Retina (tissue), 1 donor: ENCODE measurements at regions not wholly inside any gene's neighbourhood (a gene's known extent, or its start where the extent isn't known, plus 50 kb on each side); places are given as distances from the start of the nearest gene placed in this dataset.
A peak's percentile ranks its signal among the peaks of the same experiment; 100 is the strongest.
"Not testable (repeated sequence)": the region's sequence is repeated elsewhere in the genome, so short reads cannot be mapped to it uniquely, and the experiment has no call there.

Experiments used
- DNase-seq: peaks from one replicate; pipeline ENCODE4 v3.0.0-alpha.2; 2016

GRCh38 chr10:33776419-33777070 lies 442.1 kb upstream of the NRP1 start:
- DNase-seq: no peak

- no peak for DNase-seq
These were observed 440.4 kb upstream of the NRP1 start for GRCh38 chr10:33774857-33775256.

GRCh38 chr10:33773886-33774480 lies 439.5 kb upstream of the NRP1 start:
- no peak for DNase-seq

- no peak for DNase-seq
These were observed 438.7 kb upstream of the NRP1 start for GRCh38 chr10:33773253-33773573.

GRCh38 chr10:33772370-33773252 lies 438.1 kb upstream of the NRP1 start:
- DNase-seq: peak; percentile 59

- not testable (repeated sequence) for DNase-seq
These were observed 437.4 kb upstream of the NRP1 start for GRCh38 chr10:33771856-33772255.

- DNase-seq: no peak
These were observed 430.3 kb upstream of the NRP1 start for GRCh38 chr10:33764694-33765185.

- no peak for DNase-seq
These were observed 425.8 kb upstream of the NRP1 start for GRCh38 chr10:33760056-33760943.

- no peak for DNase-seq
These were observed 424.7 kb upstream of the NRP1 start for GRCh38 chr10:33759191-33759590.

- DNase-seq: no peak
These were observed 423.8 kb upstream of the NRP1 start for GRCh38 chr10:33758299-33758698.

GRCh38 chr10:33754052-33754451 lies 419.6 kb upstream of the NRP1 start:
- no peak for DNase-seq

GRCh38 chr10:33753389-33753788 lies 418.9 kb upstream of the NRP1 start:
- DNase-seq: no peak

GRCh38 chr10:33749790-33750189 lies 415.3 kb upstream of the NRP1 start:
- no peak for DNase-seq

- no peak for DNase-seq
These were observed 414.7 kb upstream of the NRP1 start for GRCh38 chr10:33749067-33749735.

- peak; percentile 30 for DNase-seq
These were observed 412.4 kb upstream of the NRP1 start for GRCh38 chr10:33746836-33747268.

GRCh38 chr10:33746186-33746585 lies 411.7 kb upstream of the NRP1 start:
- DNase-seq: no peak

- no peak for DNase-seq
These were observed 409.0 kb upstream of the NRP1 start for GRCh38 chr10:33743429-33743857.

GRCh38 chr10:33739031-33739430 lies 404.6 kb upstream of the NRP1 start:
- DNase-seq: no peak

GRCh38 chr10:33735464-33735923 lies 401.0 kb upstream of the NRP1 start:
- DNase-seq: no peak

- no peak for DNase-seq
These were observed 400.1 kb upstream of the NRP1 start for GRCh38 chr10:33734393-33735155.

GRCh38 chr10:33733058-33733457 lies 398.6 kb upstream of the NRP1 start:
- DNase-seq: no peak
